HCT116 (cell line): ENCODE measurements at regions not wholly inside any gene's neighbourhood (a gene's known extent, or its start where the extent isn't known, plus 50 kb on each side); places are given as distances from the start of the nearest gene placed in this dataset.

ENCODE experiments used
- ATAC-seq: fragments of 200-7000 bp; cut with Tn5 transposase; 2 replicates; pipeline ENCODE4 v1.9.1; 2020; ENCODE audit warnings: mild to moderate bottlenecking, moderate library complexity
- BruUV-seq: library from RNA; stranded (reverse); fragments of 400-500 nt; replicated peaks from 2 replicates; lab custom pipeline; 2021; lab: Mats Ljungman, UMichigan
- CTCF ChIA-PET: fragments of 300-600 bp; sonication (Branson Sonifier 250); formaldehyde crosslinking; loops from one replicate; lab custom pipeline; 2021; ENCODE audit warnings: antibody characterized with exemption; lab: Charles Lee
- POLR2A ChIA-PET: fragments of 300-600, 350-600 bp; sonication (Branson Sonifier 250); formaldehyde crosslinking; loops from one replicate; lab custom pipeline; 2021; ENCODE audit warnings: antibody characterized with exemption; lab: Charles Lee
- RAD21 ChIA-PET, 2 experiments: fragments of 300-600 bp; sonication (Branson Sonifier 250); formaldehyde crosslinking; loops; one replicate each; lab custom pipeline; 2023; ENCODE audit warnings: low total read pairs in 2 of 2; ENCODE audit not compliant: uncharacterized antibody in 2 of 2, unreplicated experiment in 2 of 2, low non-redundant PET in 1 of 2; lab: Charles Lee
- DNase-seq: peaks from one replicate; pipeline ENCODE4 v3.0.0-alpha.2; 2010; ENCODE audit warnings: low read depth, low spot score
- H2AFZ ChIP-seq: fragments of 200-600 bp; shearing (Covaris generic), sonication (generic); 2 replicates; pipeline ENCODE4 v1.6.1; 2017; ENCODE audit warnings: low read depth, mixed run types, mixed read lengths, antibody characterized with exemption, low read length; ENCODE audit not compliant: poor library complexity, severe bottlenecking
- H3K27ac ChIP-seq: 2 replicates; pipeline ENCODE4 v1.5.1; 2012; ENCODE audit warnings: low read depth, low read length
- H3K27me3 ChIP-seq: fragments of 200-600 bp; sonication (generic); 2 replicates; pipeline ENCODE4 v1.6.1; 2016; ENCODE audit warnings: mixed run types, low read length, mixed read lengths; ENCODE audit not compliant: insufficient read depth
- H3K36me3 ChIP-seq, 2 experiments: fragments of 200-500 bp in 1 of 2; fragments of 200-600 bp in 1 of 2; sonication (Bioruptor generic) in 1 of 2; sonication (generic) in 1 of 2; 2 replicates each; pipeline versions ENCODE4 v1.5.1 to v1.6.1; 2014 to 2016; ENCODE audit warnings: low read length in 2 of 2, inconsistent platforms in 1 of 2, mixed read lengths in 1 of 2, mixed run types in 1 of 2; ENCODE audit not compliant: insufficient read depth in 2 of 2, control insufficient read depth in 1 of 2
- H3K4me1 ChIP-seq, 2 experiments: fragments of 200-600 bp in 1 of 2; sonication (generic) in 1 of 2; 2 replicates each; pipeline versions ENCODE4 v1.5.1 to v1.6.1; 2012 to 2017; ENCODE audit warnings: low read length in 2 of 2, inconsistent platforms in 1 of 2, mild to moderate bottlenecking in 1 of 2, mixed read lengths in 1 of 2, mixed run types in 1 of 2, moderate library complexity in 1 of 2; ENCODE audit not compliant: insufficient read depth in 2 of 2, control insufficient read depth in 1 of 2
- H3K4me2 ChIP-seq: fragments of 200-600 bp; sonication (generic); 2 replicates; pipeline ENCODE4 v1.6.1; 2017; ENCODE audit warnings: mixed run types, low read length, mixed read lengths
- H3K4me3 ChIP-seq, 2 experiments: fragments of 200-600 bp in 1 of 2; sonication (generic) in 1 of 2; replicated peaks in 1 of 2; 2 replicates each; pipeline ENCODE4 v1.5.1; 2011 to 2016; ENCODE audit warnings: low read length in 2 of 2, control low read depth in 1 of 2, low read depth in 1 of 2, mild to moderate bottlenecking in 1 of 2, mixed read lengths in 1 of 2, mixed run types in 1 of 2
- H3K79me2 ChIP-seq: fragments of 200-600 bp; sonication (generic); 2 replicates; pipeline ENCODE4 v1.6.1; 2017; ENCODE audit warnings: mild to moderate bottlenecking, mixed run types, low read length, moderate library complexity, mixed read lengths; ENCODE audit not compliant: insufficient read depth
- H3K9ac ChIP-seq: fragments of 200-600 bp; sonication (generic); 2 replicates; pipeline ENCODE4 v1.6.1; 2016; ENCODE audit warnings: low read length, mixed read lengths
- H3K9me2 ChIP-seq: fragments of 200-600 bp; sonication (generic), shearing (Covaris generic); 2 replicates; pipeline ENCODE4 v1.6.1; 2017; ENCODE audit warnings: mixed run types, mild to moderate bottlenecking, moderate library complexity; ENCODE audit not compliant: insufficient read depth
- H3K9me3 ChIP-seq, 2 experiments: fragments of 200-500 bp in 1 of 2; fragments of 200-600 bp in 1 of 2; sonication (Bioruptor generic) in 1 of 2; sonication (generic) in 1 of 2; 2 replicates each; pipeline ENCODE4 v1.6.1; 2014 to 2017; ENCODE audit warnings: low read length in 2 of 2, mixed read lengths in 2 of 2, inconsistent platforms in 1 of 2, low read depth in 1 of 2, mild to moderate bottlenecking in 1 of 2, mixed run types in 1 of 2, moderate library complexity in 1 of 2; ENCODE audit not compliant: control insufficient read depth in 1 of 2, insufficient read depth in 1 of 2
- H4K20me1 ChIP-seq: fragments of 200-600 bp; sonication (generic), shearing (Covaris generic); 2 replicates; pipeline ENCODE4 v1.6.1; 2017; ENCODE audit warnings: mixed run types, mild to moderate bottlenecking, moderate library complexity; ENCODE audit not compliant: insufficient read depth
- CEBPB ChIP-seq: IDR thresholded peaks from 2 replicates; pipeline ENCODE4 v1.6.1; 2012; ENCODE audit warnings: low read depth
- CTCF ChIP-seq, 3 experiments: fragments of 200-600 bp in 1 of 3; sonication (generic) in 1 of 3; IDR thresholded peaks in 2 of 3; conservative IDR thresholded peaks in 1 of 3; 2 replicates each; pipeline ENCODE4 v1.5.1; 2012 to 2017; ENCODE audit warnings: low read depth in 2 of 3, low read length in 2 of 3, antibody characterized with exemption in 1 of 3, borderline replicate concordance in 1 of 3, control low read depth in 1 of 3, mild to moderate bottlenecking in 1 of 3, mixed read lengths in 1 of 3, mixed run types in 1 of 3, moderate library complexity in 1 of 3; ENCODE audit not compliant: insufficient read depth in 1 of 3
- EGR1 ChIP-seq: IDR thresholded peaks from 2 replicates; pipeline ENCODE4 v1.6.1; 2012; ENCODE audit warnings: low read depth
- ELF1 ChIP-seq: IDR thresholded peaks from 2 replicates; pipeline ENCODE4 v1.6.1; 2012; ENCODE audit warnings: low read depth, borderline replicate concordance
- EZH2phosphoT487 ChIP-seq: fragments of 200-600 bp; IDR thresholded peaks from 2 replicates; pipeline ENCODE4 v1.6.1; 2018; ENCODE audit warnings: antibody characterized with exemption, borderline replicate concordance
- MAX ChIP-seq: IDR thresholded peaks from 2 replicates; pipeline ENCODE4 v1.6.1; 2012
- RAD21 ChIP-seq: IDR thresholded peaks from 2 replicates; pipeline ENCODE4 v1.6.1; 2012; ENCODE audit warnings: low read depth, mild to moderate bottlenecking
- ZBTB33 ChIP-seq: IDR thresholded peaks from 2 replicates; pipeline ENCODE4 v1.6.1; 2011; ENCODE audit warnings: mild to moderate bottlenecking, low read length, moderate library complexity; ENCODE audit not compliant: insufficient replicate concordance; ENCODE audit errors: extremely low read depth
- intact Hi-C: fragments of 100-400 bp; cut with micrococcal nuclease; formaldehyde crosslinking; loops from 2 replicates; pipeline ENCODE4 v1.10.0; 2022

GRCh38 chr5:158074992-158075769 is 216.2 kb upstream of the CLINT1 start:
- no TSS peak for BruUV-seq
- POLR2A ChIA-PET, result no interaction called here

More at GRCh38 chr5:158074992-158075769, 216.2 kb upstream of the CLINT1 start:
- Histone ChIP-seq H3K27me3 (peaks cover 15% of the 10 kb centered on the region), H3K9me2 (no peaks in the 10 kb centered on the region), H3K9me3 (no peaks in the 10 kb centered on the region), H3K27ac (no peak overlapping the region), H3K79me2 (no peaks in the 10 kb centered on the region), H2AFZ (peak overlapping the region; percentile 55), H3K9ac (no peak overlapping the region), H3K4me3 (no peak overlapping the region), H3K4me1 (no peaks in the 10 kb centered on the region), H3K4me2 (no peak overlapping the region), H3K36me3 (no peaks in the 10 kb centered on the region), H4K20me1 (no peaks in the 10 kb centered on the region)
- CTCF ChIA-PET, result interaction anchor here (0.6 to 1.6 kb wide), 31 partner anchors 10 to 1061 kb away, joined by 3 to 40 read pairs (median 4); no protein-coding TSS in a partner anchor
- RAD21 ChIA-PET, result interaction anchor here in 1 of 2 experiments (0.7 to 1.1 kb wide), 2 partner anchors 100 to 1032 kb away, joined by 3 to 4 read pairs; no protein-coding TSS in a partner anchor
- ATAC-seq, result peak; percentile 93
- TF ChIP-seq ZBTB33 (no peak), CTCF (IDR thresholded peaks at IDR 0.05 in 2 of 3, conservative IDR thresholded peaks at IDR 0.05 in 1 of 3; ENCODE audit: borderline replicate concordance in 1 of 3, insufficient read depth in 1 of 3, low read depth in 2 of 3, low read length in 2 of 3) (peak; percentile 37 to 80 (median 78); a peak in 5 of 6 replicates), MAX (no peak), EZH2phosphoT487 (no peak), EGR1 (no peak), ELF1 (no peak), CEBPB (no peak), RAD21 (peak; percentile 65)
- peak; percentile 42 for DNase-seq
- intact Hi-C loops, result loop anchor here (1.0 to 10.0 kb wide), 3 partner anchors 250 to 1031 kb away; no protein-coding TSS in a partner anchor
